HG03457 (cell line): ENCODE measurements at regions not wholly inside any gene's neighbourhood (a gene's known extent, or its start where the extent isn't known, plus 50 kb on each side); places are given as distances from the start of the nearest gene placed in this dataset.
"Not testable (repeated sequence)": the region's sequence is repeated elsewhere in the genome, so short reads cannot be mapped to it uniquely, and the experiment has no call there.

Experiments
- ATAC-seq: cut with Tn5 transposase; IDR thresholded peaks from one replicate; pipeline ENCODE4 v1.9.1; 2021; ENCODE audit warnings: moderate number of reproducible peaks; ENCODE audit not compliant: unreplicated experiment

DNA sequence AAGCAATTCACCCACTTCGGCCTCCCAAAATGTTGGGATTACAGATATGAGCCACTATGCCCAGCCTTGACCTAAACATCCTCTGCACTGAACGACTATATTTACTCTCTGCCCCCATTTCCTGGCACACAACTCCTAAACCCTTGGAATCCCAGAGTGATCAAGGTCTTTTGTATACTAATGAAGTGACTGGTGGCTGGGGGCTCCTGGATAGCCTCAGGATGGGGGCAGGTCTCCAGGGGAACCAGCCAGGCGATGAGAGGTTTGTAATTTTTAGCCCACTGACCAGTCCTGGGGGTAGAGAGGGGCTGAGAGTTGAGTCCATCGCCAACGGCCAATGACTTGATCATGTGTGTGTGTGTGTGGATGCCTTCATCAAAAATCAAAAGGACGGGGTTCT lies 71.1 kb downstream of the FAM50B start:
- ATAC-seq, result no peak

DNA sequence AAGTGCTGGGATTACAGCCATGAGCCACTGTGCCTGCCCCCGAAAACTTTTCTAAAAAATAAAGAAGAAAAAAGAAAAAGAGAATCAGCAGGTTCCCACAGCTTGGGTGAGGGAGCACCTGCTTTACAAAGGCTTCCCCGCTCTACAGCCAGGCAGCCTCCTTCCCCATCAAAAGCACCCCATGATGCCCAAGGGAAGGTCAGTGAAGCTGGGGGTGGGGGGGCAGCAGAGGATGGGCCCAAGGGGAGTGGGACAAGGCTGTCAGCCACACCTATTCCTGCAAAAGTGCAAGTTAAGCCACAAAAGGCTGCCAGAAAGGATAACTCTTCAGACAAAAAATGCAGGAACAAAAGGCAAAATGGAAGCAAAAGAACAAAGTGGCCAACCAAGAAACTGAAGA lies 72.5 kb downstream of the FAM50B start:
- no peak for ATAC-seq

DNA sequence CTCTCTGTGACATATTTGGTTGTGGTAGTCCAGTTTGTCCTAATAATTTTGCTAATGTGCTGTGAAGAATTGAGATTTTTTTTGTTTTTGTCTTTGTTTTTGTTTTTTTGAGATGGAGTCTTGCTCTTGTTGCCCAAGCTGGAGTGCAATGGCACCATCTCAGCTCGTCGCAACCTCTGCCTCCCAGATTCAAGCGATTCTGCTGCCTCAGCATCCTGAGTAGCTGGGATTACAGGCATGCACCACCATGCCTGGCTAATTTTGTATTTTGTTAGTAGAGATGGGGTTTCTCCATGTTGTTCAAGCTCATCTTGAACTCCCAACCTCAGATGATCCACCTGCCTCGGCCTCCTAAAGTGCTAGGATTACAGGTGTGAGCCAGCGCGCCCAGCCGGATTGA lies 73.4 kb downstream of the FAM50B start:
- ATAC-seq, result not testable (repeated sequence)

DNA sequence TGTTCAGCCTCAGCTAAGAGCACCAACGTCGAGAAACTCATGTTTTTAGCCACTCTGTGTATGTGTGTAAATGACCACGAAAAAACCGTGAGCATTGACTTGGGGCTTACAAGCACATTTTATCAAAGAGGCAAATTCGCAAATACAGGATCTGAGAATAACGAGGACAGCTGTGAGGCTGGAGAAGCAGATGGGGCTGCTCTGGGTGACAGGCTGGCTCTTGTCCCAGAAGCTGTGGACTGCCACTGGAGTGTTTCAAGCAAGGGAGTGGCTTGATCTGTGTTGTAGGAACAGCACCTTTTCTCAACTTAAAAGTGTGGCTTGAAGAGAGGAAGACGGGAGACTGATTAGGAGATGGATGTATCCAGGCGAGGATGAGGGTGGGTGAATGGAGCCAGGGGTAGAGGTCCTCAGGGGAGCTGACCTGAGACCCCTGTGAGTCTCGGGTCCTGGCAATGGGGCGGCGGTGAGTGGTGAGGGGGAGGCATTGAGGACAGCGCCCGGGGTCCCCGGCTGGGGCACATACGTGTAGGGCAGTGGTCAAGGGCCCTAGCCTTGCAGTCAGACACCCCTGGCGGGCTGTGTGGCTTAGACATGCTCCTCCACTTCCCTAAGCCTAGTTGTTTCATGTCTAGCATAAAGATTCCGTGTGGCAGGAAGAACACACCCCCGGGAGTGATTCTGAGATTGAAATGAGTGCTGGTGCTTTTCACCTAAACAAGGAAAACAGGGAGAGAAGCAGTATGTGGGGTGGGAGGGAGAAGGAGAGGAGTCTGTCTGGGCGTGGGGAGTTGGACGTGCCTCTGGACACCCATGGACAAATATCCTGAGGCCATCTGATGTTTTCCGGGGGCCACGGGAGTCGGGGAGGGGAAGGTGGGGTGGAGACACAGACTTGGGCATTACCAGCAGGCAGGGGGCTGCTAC lies 76.3 kb downstream of the FAM50B start:
- not testable (repeated sequence) for ATAC-seq

DNA sequence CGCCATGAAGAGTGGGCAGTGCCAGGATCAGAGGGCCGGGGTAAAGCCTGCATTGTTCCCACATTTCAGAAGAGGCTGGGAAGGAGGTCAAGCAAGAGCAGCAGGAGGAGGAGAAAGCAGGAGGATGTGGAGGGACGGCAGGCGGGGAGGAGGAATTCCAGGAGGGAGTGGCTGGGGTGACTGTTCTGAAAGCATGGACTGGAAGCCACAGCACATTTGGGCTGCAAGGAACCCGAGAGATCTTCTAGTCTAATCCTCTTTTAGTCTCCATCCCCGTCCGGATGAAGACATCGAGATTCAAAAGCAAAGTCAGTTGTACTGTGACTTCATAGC lies 76.9 kb downstream of the FAM50B start:
- ATAC-seq, result no peak

DNA sequence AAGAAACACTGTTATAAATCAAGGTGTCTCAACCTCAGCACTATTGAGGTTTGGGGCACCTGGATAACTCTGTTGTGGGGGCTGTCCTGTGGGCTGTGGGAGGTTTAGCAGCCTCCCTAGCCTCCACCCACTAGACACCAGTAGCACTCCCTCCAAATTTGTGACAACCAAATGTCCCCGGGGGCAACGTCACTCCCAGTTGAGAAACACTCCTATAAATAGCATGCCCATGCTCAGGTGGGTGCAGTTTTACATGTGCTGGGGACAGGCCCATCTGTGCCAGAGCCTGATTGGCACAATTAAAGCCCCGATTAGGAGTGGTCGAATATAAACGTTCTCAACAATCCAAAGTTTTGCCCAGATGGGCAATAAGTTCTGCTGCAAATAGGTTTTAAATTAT lies 78.9 kb downstream of the FAM50B start:
- no peak for ATAC-seq

DNA sequence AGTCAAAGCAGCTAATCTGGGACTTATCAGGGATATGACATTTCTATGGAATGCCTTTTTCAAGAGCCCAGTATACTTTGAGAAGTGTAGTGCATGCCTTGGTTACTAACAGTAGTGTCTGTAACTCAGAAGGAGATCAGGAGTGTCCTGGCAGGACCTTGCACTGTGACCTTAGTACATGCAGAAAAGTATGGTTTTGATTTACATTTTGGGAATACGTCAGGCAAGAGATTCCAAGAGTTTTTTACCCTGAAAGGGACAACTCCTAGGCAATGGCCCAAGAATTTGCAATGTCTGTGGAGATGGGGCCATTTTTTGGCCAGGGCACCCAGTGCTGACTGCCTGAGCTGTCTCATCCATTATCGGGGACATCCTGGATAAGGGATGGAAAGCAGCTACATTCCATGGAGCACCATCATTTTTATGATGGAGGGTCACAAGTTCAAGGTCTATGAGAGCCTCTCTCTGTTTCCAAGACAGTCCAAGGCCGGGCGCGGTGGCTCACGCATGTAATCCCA lies 80.2 kb downstream of the FAM50B start:
- no peak for ATAC-seq

DNA sequence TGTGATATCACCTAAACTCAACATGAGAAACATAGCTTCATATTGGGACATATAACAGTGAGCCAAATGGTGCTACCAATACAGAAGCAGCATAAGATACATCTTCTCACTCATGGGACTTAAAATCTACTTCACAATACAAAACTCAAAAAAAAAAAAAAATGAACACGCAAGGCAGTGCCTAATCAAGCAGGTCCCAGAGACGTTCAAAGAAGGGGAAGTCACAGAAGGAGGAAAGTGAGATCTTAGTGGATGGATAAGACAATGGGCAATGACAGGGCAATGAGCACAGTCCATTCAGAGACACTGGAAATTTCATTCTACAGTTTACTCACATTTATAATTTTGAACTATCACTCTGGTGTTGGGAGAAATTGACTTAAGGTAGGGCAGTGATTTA lies 88.3 kb downstream of the FAM50B start:
- ATAC-seq, result no peak

DNA sequence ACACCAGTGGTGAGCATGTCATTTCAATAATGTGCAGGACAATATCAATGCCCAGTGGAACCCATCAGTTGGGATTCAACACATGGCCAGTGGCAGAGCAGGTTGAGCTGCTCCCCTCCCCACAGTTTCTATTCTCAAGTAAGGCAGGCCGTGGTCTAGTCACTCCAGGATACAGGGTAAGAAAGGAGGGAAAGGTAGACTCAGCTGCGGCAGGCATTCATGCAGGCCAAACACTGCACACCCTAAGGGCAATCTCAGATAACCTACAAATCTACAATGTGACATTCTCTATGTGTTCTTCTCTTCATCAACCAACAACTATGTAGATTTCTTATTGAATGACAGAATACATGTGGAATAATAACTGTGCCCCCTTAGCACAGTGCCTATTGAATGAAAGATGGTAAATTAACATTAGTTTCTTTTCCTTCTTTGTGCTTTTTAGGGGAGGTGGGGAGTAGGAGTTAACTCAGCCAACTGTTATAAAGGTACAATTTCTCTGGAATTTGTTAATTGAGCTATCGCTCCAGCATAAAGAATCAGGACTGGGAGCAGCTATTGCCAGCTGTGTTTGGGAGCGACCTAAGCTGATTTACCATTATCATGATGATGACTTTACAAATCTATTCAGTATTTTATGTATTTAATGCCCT lies 89.7 kb downstream of the FAM50B start:
- no peak for ATAC-seq

DNA sequence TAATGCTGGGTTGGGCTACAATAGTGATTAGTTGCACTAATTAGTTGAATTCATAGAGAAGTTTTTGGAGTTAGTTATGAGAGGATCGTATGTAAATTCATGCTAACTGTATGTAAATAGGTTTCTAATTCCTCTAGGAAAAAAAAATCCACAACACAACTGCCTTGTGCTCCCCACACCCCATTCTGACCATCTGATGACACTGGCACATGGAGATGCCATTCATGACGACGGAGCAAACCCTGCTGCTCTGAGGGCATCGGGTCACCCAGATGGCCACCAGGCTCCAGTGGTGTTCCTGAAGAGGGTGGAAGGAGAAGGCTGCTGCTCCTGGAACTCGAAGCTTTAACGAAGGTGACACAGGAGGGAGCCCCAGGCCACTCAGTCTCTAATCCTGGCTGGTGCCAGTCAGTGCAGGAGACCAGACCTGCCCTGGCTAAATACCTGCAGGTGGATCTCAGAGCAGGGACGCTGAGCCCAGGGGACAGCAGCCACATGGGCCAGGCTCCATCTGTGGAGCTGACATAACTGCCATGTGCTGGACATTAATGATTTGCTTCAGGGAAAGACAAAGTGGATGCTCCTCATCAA lies 90.3 kb downstream of the FAM50B start:
- ATAC-seq, result no peak

DNA sequence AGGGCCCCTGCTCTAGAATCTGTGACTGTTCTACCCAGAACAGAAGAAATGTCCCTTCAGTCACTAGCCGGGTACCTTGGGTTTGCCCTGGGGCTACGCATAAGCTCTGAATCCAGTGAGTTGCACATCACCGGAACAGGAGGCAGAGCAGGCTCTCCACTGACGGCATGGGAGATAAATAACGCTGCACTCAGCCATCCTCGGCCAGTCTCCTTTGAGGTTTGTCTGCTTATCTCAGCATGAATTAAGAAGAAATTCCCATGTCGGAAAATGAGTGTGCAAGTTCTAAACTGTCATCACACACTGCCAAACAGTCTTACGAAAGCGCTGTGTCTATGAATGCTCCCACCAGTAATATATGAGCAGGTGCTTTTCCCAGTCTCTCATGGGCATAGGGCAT lies 90.8 kb downstream of the FAM50B start:
- no peak for ATAC-seq

DNA sequence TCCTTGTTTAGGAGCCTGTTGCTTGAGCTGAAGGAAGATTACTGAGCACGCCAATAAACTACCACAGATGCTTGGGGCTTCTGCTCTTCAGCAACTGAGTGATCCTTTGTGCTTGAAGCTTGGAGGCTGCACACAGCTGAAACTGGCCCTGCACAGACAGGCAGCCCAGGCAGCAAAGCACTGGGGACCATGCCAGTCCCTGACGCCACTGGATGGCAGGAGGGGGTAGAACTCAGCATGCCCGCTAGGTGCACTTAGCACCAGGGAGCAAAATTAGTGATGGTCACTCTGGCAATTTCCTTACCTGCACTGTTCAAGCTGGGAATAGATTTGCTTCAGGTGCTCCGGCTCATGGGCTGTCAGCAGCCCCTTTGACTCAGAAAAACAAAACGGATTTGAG lies 91.5 kb downstream of the FAM50B start:
- no peak for ATAC-seq

DNA sequence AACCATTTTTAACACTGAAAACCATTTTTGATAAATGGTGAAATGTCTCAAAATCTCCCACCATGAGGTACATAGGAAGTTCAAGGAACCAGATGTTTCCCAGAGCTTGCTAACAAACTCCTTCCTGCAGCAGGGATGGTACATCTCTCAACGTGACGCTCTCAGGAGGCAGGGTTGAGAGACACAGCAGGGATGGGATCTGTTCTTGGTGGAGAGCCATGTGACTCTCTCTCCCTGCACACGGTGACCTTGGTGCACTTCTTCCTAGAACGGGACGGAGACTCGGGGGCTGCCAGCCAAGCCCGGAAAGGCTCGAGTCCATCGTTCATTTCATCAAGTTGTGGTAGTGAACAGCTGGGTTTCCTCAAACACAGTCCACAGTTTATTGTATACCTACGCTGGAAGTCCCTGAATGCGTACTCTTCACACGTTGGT lies 94.2 kb downstream of the FAM50B start:
- no peak for ATAC-seq

DNA sequence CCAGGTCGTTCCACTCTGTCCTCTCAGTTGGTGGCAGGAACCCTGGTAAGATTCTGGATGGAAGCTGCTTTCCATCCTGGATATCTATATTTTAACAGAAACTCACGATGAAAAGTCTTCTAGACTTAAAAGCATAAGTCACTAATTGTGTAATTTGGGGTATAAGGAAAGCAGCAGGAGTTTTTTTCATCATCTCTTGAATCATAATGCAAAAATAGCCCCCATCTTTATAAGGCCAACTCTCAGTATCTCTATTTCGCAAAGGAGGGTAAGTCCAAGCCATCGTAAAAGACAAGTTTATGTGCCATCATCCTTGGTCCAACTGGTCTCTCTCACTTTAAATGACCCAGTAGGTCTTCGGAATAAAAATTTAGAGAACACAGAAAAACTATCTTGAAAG lies 95.1 kb downstream of the FAM50B start:
- no peak for ATAC-seq

DNA sequence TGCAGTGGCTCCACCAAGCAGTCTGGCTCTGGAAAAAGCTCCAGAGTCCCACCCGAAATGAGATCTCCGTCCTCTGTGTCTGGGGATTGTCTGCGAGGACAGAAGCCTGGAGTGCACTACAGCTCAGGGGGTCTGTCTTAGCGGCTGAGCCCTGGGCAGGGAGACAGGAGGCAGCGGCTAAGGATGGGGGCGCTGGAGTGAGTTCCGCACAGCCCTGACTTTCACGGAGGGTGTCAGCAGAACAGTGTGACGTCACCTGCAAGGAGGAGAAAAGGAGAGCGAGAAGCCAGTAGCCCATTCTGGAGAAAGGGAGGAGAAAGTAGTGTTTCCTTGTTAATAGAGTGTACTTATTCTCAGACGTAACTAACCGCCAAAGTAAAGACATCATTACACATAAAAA lies 97.6 kb downstream of the FAM50B start:
- no peak for ATAC-seq

DNA sequence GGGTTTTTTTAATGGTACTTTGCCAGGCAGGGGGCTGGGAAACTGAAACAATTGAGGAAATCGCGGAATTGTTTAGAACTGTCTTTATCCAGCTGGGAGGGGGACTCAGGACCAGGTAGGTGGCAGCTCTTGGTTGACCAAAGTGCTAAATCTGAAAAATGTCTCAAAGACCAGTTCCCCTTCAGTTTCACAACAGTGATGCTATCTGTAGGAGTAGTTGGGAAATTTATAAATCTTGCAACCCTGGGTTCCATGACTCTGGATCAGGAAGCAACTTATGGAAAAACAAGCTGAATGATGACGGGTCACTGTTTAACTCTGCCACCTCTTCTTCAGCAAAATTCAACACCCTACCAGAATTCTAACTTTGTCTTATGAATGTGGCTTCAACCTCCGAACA lies 99.7 kb downstream of the FAM50B start:
- no peak for ATAC-seq

DNA sequence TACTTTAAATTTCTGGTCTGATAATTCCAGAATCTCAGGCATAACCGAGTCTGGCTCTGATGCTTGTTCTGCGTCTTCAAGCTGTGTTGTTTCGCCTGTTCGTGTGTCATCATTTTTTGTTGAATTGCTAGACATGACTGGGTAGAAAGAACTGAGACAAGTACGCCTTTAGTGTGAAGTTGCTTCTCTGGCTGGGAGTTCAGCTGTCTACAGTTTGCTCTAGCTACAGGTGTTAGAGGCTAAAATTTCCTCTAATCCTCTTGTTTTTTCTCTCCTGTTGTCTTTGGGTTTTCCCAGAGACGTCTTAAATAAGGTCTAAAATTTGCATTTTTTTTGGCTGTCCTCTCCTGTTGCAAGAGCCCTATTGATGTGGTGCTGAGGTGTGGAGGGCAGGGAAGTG lies 100.3 kb downstream of the FAM50B start:
- ATAC-seq, result no peak

DNA sequence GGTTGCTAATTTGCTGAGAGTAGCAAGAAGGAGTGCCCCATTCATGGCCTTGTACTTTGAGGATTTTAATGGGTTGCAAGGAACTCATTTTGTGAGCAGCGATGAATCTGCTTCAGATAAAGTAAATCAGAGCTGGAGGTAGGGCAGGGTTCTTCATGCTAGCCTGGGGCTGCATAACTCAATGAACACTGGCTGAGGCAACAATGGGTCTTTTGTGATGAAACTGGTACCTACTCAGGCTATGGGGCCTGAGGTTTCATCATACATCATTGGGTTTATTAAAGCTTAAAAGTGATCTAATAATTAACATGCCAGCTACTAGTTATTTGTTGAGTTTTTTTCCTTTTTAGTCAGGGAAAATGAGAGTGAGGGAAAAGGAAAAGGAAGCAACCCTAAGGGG lies 106.9 kb downstream of the FAM50B start:
- ATAC-seq, result no peak

DNA sequence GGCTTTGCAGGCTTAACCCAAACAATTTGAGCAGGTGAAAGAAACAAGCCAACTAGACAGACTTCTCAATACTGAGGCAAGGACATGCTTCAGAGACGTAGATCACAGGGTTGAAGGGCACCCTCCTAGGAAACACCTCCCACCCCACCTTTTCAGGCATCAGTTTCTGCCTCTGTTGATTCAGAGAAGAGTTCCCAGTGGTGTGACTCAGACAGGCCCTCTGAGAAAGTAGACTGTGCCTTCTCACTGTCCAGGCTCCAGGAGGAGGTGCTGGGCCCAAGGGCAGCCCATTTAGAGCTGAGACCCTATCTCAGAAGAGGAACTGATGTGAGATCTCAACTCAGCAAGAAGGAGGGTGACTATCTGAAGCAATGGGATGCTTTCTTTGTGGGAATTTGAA lies 108.1 kb downstream of the FAM50B start:
- ATAC-seq, result no peak

DNA sequence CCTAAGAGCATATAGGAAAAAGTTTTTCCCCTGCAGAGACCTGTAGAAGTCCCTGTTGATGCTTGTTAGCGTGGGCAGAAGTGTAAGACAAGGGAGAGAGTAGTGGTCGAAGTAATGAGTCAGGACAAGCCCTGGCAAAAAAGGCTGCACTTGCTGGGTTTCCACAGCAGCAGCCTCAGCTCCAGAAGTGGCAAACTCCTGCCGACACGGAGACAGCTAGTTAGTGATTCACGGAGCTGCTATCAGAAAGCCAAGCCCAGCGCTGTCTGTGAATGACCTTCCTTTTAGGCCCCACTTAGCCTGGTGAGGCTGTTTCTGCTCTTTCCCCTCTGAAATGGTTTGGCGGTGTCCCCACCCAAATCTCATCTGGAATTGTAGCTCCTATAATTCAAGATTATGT lies 109.1 kb downstream of the FAM50B start:
- ATAC-seq, result no peak

DNA sequence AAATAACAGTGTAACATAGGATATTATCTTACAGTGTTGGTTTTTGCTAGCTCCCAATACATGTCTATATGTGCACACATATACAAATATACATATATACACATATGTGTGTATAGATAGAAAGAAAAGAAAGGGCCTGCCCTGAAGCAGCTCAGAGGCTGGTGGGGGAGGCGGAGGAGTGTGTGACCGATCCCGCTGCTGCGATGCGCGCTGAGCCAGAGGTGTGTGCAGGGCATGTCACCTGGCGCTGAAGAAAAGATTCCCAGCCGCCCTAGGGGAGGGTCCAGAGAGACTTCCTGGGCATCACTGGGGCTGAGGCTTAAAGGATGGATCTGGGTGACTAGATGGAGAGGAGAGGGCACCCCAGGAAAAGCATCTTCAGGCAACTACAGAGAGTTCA lies 110.2 kb downstream of the FAM50B start:
- no peak for ATAC-seq

DNA sequence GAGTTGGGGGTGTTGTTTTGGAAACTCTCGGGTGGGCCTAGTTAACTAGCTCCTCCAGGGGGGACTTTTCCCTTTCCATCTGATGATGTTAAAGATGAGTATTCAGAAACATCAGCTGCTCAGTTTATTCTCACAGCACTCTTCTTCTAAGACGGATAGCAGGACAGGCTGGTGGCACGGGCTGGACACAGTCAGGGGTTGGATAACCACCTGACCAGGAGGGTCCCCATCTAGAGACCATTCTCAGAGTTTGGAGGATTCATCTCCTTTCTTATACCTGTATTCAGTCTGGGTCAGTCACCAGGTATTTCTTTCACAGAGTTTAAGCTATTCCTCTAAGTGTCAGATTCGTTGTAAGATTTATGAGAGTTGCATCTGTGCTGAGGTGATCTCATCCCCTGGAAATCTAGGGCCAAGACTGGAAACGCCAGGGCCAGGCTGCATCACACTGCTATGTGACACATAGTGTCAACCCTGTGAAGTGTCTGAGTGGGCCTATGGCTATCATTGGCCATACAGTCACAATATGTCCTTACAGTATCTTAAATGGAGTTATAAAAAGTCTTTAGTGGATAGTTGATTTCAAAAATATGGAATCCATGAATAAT lies 111.7 kb downstream of the FAM50B start:
- no peak for ATAC-seq
